Astrocyte of the spinal cord (primary cell): ENCODE measurements at regions not wholly inside any gene's neighbourhood (a gene's known extent, or its start where the extent isn't known, plus 50 kb on each side); places are given as distances from the start of the nearest gene placed in this dataset.
A peak's percentile ranks its signal among the peaks of the same experiment; 100 is the strongest.
"Not testable (repeated sequence)": the region's sequence is repeated elsewhere in the genome, so short reads cannot be mapped to it uniquely, and the experiment has no call there.

ENCODE experiments used
- DNase-seq: peaks from one replicate; pipeline ENCODE4 v3.0.0; 2011; ENCODE audit warnings: low read depth, low spot score
- H3K4me3 ChIP-seq: 2 replicates; pipeline ENCODE4 v1.5.1; 2011; ENCODE audit warnings: low read depth, mild to moderate bottlenecking, low read length, moderate library complexity
- CTCF ChIP-seq: IDR thresholded peaks from 2 replicates; pipeline ENCODE4 v1.5.1; 2012; ENCODE audit warnings: low read depth, mild to moderate bottlenecking, low read length, inconsistent platforms
- in situ Hi-C: cut with HindIII; loops from 2 replicates; pipeline ENCODE4 v1.10.0; 2017; ENCODE audit warnings: low sequenced_read_pairs

- no peak overlapping the region for H3K4me3 ChIP-seq
- DNase-seq: no peak
- TF ChIP-seq CTCF: no peak
- in situ Hi-C loops: no loop called here
These were observed 344.8 kb downstream of the ZNF674 start for GRCh38 chrX:46200413-46200812.

- TF ChIP-seq CTCF: no peak
- H3K4me3 ChIP-seq: no peak overlapping the region
- in situ Hi-C loops: no loop called here
- no peak for DNase-seq
These were observed 346.4 kb downstream of the ZNF674 start for GRCh38 chrX:46198858-46199257.

- in situ Hi-C loops, H3K4me3 ChIP-seq, DNase-seq: not testable (repeated sequence)
These were observed 358.5 kb downstream of the ZNF674 start for GRCh38 chrX:46186811-46187106.

- in situ Hi-C loops: no loop called here
- TF ChIP-seq CTCF: no peak
- H3K4me3 ChIP-seq: no peak overlapping the region
- DNase-seq: no peak
These were observed 359.1 kb downstream of the ZNF674 start for GRCh38 chrX:46185923-46186810.

GRCh38 chrX:46184749-46185148, 360.5 kb downstream of the ZNF674 start:
- in situ Hi-C loops: no loop called here
- TF ChIP-seq CTCF: no peak
- DNase-seq: no peak
- H3K4me3 ChIP-seq: no peak overlapping the region

- in situ Hi-C loops: no loop called here
- DNase-seq: peak; percentile 95
- peak; percentile 7 for TF ChIP-seq CTCF
- H3K4me3 ChIP-seq: no peak overlapping the region
These were observed 364.9 kb downstream of the ZNF674 start for GRCh38 chrX:46180258-46180687.

- in situ Hi-C loops: no loop called here
- TF ChIP-seq CTCF: no peak
- no peak for DNase-seq
These were observed 365.5 kb downstream of the ZNF674 start for GRCh38 chrX:46179748-46180147.

More at GRCh38 chrX:46179748-46180147, 365.5 kb downstream of the ZNF674 start:
- no peak overlapping the region for H3K4me3 ChIP-seq
